ENCODE measurements at regions not wholly inside any gene's neighbourhood (a gene's known extent, or its start where the extent isn't known, plus 50 kb on each side); places are given as distances from the start of the nearest gene placed in this dataset.
A peak's percentile ranks its signal among the peaks of the same experiment; 100 is the strongest.

DNA sequence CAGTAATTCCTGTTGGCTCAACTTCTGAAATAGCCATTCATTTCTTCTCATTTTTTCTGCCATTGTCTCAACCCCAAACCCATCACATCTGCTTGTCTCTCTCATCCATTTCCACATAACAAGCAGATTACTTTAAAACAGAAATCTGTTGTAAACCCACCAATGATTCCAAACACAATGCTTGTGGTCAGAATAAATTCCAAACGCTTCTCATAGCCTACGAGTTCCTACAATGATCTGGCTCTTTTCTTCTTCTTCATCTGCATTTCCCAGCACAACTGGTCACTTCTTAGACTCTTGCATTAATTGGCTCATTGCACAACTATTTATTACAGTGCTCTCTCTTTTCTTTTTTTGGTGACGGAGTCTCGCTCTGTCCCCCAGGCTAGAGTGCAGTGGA is 364.1 kb downstream of the GATA3 start:
- DNase-seq (ENCODE audit: low read depth in 2 of 2) = no peak

DNA sequence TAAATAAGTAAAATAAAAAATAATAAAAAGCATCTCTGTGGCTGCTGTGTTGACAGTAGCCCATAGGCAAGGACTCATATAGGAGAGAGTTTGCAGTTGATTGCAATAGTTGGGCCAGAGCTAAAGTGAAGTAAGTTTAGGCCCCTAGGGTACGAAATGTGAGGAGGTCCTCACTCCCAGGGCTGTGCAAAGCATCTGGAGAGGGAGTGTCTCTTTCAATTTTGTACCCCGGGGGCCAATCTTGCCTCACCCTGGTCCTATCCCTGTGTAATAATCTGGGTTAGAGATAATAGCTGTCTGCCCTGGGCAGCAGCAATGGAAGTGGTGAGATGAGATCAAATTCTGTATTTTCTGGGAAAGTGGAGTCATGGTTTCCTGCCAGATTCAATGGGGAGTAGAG is 365.7 kb downstream of the GATA3 start:
- DNase-seq (ENCODE audit: low read depth in 2 of 2) = no peak

DNA sequence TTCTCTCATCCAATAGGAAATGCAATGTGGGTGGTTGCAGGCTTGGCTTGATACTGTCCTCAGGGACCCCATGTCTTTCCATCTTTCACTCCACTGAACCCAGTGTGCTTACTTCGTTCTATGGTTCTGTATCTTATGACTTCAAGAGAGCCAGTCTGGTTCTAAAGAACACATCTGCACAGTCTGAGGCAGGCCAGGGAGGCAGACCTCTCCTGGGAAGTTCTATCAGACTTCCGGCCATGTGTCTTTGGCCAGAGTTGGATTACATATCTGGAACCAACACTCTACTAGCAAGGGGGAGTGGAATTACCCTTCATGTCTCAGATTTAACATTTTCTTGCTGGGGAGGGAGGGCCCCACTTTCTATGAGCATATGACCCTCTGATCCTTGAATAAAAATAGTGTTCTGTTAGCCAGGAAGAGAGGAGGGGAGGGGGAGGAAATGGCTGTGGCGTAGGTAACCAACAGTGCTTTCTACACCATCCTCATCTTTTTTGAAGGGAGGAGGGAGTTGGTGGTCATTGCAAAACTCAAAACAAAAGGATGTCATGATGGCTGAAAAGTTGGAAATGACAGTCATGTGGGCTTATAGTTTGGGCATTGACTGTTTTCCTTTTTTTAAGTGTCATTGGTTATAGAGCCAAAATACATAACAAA is 370.2 kb downstream of the GATA3 start:
- DNase-seq (ENCODE audit: low read depth in 2 of 2) = no peak

DNA sequence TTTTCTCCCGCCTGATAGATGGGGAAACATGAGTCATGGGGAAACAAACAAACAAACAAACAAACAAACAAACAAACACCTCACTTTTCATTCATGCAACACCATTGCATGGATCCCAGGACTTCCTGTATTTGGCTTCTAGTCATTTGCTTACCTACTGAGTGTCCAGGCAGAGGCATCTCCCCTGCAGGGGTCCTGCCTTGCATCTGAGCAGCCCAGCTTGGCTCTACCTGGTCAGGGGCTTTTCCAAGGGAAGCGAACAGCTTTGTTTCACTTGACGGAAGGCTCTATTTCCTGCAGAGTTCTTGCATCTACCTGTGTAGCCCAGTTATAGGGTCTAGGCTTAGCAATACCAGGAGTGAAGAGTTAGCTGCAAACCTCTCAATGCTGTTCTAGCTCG is 374.2 kb downstream of the GATA3 start:
- DNase-seq (ENCODE audit: low read depth in 2 of 2) = no peak

DNA sequence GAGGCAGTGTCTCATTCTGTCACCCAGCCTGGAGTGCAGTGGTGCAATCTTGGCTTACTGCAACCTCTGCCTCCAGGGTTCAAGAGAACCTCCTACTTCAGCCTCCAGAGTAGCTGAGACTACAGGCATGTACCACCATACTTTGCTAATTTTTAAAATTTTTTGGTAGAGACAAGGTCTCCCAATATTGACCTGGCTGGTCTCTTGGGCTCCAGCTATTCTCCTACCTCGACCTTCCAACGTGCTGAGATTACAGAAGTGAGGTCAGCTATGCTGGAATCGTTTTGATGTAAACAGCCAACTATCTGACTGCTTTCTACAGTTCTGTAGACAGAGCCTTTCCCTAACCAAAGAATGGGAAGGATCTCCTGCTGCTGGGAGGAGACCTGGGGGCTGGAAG is 375.8 kb downstream of the GATA3 start:
- DNase-seq (ENCODE audit: low read depth in 2 of 2) = no peak

DNA sequence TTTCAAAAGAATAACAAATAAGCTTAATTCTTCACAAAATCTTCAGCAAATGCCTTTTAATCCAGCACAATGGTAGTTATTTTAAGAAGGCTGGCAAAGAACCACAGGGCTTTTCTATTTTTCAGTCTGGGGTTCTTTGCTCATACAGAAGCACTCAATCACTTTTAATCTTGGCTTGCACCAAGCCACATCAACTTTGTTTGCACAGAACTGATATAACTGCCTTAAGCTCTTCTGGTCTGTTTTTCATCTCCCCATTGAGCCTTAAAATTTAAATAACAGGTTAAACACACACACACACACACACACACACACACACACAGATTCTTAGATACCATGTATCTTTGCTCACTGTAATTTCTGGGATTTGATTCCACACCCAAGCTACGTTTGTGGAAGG is 377.0 kb downstream of the GATA3 start:
- DNase-seq (ENCODE audit: low read depth in 2 of 2) = no peak

DNA sequence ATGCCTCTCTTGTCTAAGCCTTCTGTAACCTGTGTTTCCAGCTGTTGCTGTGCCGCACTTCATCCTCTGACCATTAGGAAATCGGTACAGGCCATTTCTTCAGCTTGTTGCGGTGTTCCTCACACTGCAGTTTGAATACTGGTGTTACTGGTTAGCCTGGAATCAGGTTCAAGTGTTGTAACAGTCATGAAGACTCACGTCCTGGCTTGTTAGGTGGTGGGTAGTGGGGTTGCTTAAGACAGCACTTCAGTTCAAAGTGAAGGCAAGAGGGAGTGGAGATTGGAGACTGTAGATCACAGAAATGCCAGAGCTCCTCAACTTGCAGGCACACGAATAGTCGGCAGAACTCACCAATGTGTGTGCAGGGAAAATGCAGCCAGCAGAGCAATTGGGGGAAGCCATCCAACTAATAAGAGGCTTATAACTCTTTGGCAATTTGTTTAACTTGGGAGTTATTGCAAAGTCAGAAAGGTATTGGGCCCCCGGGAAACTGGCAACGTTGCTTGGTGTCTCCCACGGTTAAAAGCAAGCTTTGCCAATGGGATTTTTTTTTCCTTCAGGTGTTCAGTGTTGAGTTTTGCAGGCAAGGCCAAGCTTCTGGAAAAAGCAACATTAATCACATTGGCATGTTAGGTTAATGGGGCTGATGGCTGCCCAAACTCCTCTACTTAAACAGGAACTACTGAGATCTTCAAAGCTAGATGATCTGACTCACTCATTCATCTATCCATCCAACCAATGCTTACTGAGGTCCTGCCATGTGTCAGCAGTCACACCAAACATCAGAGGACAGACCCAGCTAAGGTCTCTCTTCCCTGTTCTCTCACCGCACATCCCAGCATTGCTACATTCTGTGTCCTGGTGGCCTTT is 380.9 kb downstream of the GATA3 start:
- DNase-seq (ENCODE audit: low read depth in 2 of 2) = no peak

DNA sequence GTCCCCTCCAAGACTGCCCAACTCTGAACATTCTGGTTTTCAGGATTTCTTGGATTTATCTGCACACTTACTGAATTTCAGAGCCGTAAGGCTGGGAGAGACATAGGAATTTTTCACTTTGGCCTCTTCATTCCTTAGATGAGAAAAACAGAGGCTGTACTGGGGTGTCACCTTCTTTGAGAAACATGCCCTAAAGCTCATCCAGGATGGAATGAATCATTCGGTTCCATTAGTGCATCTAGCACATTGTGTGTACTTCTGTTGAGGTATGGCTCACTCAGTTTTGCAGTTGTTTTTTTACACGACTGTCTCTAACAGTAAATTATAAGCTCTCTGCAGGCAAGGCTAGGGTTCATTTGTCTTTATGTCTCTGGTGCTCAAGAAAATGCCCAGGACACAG is 383.4 kb downstream of the GATA3 start:
- DNase-seq (ENCODE audit: low read depth in 2 of 2) = no peak

DNA sequence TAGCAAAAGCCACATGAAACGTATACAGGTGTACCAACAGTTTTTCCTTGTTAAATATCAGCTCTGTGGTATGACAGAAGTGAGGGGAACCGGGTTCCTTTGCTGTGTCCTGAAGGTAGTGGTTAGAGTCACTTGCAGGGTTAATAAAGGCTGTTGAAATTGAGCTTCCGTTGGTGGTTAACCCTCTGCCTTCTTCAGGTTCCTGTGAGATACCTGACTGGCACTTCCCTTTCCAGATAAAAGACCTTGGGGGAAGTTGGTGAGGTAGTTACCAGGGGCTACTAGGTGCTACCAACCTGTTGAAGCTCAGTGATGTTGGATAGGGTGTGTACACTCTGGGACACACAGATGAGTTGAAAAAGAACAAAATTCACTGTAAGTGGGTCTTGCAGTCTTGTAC is 384.1 kb downstream of the GATA3 start:
- no peak for DNase-seq (ENCODE audit: low read depth in 2 of 2)

DNA sequence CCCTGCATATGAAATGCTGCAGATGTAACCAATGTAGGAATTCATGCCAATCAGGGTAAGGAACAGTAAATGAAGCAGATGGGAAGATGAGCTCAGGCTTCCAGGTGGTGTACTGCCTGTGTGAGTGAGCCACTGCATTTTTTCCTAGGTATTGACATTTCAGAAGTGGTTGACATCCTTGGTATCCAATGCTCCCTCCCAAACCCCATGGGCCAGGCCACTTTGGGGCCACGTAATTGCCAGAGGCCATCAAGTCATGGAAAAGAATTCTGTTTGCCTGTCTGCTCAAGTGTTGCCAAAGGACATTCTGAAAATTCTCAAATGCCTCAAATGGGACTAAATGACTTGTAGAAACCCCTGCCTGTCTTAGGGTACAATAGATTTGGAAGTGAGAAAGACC is 384.6 kb downstream of the GATA3 start:
- no peak for DNase-seq (ENCODE audit: low read depth in 2 of 2)

DNA sequence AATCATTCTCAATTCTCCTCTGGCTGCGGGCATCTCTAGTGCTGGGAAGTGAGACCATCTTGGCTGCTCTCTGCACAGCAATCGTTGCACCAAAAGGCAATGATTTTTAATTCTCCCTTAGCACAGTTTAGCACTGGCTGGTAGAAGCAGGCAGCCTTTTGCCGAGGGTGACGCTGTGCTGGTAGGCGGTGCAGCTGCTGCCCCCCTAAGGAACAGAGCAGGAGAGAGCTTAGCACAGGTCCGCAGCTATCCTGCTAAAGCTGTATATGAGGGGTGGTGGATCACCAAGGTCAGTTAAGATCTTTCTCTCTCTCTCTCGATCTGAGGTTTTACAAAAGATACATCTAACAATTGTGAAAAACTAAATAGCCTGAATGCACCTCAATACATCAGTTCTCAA is 390.1 kb downstream of the GATA3 start:
- peak; percentile 7 to 22 for DNase-seq (ENCODE audit: low read depth in 2 of 2)

DNA sequence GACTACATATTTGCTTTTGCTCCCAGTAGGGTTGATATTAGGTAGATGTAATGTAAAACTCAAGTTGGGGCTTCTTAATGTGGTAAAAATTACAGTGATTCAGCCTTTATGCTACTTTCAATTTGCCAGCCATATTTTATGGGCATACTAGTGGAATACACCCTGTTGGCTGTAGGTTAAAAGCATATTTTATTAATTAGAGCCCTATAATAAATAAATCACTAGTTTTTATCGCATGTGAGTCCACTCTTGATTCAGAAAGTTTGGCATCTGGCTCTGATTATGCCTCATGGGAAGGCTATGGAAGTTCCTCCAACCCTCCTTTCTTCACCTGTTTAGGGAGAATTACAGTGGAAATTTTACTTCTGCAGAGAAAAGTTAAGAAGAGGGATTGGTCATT is 390.9 kb downstream of the GATA3 start:
- DNase-seq (ENCODE audit: low read depth in 2 of 2) = no peak

DNA sequence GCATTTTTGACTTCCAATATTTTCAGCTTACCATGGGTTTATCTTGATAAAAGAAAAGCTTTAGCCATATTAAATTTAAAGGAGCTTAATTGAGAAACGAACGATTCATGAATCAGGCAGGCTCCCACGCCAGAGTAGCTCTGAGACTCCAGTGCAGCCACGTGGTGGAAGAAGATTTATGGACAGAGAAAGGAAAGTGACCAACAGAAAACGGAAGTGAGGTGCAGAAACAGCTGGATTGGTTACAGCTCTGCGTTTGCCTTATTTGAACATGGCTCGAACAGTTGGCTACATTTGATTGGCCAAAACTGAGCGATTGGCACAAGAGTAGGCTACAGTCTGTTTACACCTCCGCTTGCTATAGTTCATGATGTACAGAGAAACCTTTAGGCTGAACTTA is 395.4 kb downstream of the GATA3 start:
- DNase-seq (ENCODE audit: low read depth in 2 of 2) = no peak

DNA sequence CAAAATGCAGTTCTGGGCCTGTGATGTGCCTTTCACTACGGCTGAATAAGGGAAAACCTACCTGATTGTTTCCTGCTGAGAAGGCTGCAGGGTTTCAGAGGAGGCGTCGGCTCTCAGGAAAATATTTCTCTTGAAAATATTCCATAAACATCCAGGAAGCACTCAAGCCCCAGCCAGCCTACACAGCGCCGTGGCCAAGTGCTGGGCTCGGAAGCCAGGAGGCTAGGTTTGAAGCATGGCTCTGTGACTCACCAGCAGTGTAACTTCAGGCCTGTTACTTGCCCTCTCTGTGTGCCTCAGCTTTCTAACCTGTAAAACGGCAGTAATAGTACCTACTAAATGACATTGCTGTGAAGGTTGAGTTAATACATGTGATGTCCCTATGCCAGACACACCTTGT is 399.1 kb downstream of the GATA3 start:
- DNase-seq (ENCODE audit: low read depth in 2 of 2) = no peak

DNA sequence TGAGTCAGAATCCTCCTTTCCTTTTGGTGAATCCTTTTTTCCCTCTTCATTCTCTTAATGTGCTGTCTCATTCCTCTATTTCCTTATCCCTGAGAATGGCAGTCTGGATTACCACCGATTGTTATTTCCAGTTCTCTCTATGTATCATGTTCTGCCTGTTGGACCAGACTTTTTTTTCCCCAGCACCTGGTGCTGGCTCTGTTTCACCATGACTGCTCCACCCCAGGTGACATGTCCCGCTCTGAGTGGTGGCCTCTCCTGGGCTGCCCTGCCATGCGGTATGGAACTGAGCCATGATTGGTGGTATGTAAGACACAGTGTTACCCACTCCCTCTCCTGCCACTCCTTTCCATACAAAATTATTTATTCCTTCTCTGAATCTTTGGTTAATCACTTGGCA is 399.9 kb downstream of the GATA3 start:
- DNase-seq (ENCODE audit: low read depth in 2 of 2) = no peak

DNA sequence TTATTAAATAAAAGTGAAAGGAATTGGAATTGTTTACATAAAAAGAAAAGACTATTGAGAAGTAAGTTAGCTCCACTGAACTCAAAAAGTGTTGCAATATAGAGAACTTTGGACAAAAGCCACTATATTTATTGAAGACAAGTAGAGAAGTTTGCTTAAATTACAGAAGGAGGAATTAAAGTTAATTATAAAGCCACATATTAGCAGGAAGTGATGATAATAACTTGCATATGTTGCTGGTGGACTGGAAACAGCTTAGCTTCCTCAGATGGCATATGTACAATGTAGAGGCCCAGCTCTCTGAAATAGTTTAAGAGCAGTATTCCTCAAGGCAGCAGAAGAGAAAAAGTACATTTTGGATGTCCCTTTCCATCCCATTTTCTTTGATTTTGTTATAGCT is 400.7 kb downstream of the GATA3 start:
- DNase-seq (ENCODE audit: low read depth in 2 of 2) = no peak

DNA sequence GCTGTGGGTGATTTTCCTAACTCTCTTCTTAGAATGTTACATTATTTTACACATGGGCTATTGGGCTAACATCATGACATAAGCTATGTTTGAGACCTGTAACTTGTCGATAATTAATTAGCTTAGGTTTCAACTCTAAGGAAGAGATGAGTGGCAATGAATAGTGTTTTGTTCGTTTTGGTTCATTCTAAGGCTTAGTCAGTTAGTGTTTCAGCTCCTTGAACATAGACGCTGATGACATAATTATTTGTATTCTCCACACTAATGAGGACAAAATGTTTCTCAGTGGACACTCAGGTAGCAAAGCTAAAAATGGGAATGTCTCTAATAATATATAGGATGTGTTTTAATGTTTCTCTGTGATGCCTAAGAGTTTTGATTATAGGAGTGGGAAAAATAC is 401.9 kb downstream of the GATA3 start:
- no peak for DNase-seq (ENCODE audit: low read depth in 2 of 2)

DNA sequence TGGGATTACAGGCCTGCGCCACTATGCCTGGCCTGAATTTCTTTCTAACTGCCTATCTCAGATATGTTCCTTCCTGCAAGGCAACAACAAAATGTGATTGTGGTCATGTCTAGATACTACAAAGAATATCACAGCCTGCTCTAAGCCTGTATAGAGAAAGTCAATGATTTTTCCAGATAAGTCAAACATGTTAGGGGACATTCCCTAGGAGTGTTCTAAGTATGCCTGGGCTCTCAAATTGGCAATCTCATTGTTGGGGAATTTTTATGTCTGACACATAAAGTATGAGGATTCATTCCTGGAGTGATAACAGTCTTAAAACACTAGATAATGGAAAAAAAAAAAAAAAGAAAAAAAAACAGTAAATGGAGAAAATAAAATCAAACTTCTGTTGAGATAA is 406.1 kb downstream of the GATA3 start:
- no peak for DNase-seq (ENCODE audit: low read depth in 2 of 2)

DNA sequence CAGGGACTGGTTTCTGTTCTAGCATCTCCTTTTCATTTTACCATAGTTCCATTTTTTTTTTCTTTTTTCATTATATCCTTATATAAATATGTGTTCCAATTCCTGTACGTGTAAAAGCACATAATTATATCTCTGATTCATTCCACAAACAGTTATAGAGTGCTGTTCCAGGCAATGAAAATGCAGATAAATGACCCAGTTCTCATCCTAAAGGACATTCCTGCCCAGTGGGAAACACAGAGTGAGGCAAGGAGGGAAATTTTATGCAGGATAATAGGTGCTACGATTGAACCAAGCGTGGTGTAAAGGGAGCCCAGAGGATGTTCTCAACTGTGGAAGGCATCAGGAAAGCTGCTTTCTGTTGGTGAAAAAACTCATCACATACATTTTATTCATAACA is 408.1 kb downstream of the GATA3 start:
- no peak for DNase-seq (ENCODE audit: low read depth in 2 of 2)

DNA sequence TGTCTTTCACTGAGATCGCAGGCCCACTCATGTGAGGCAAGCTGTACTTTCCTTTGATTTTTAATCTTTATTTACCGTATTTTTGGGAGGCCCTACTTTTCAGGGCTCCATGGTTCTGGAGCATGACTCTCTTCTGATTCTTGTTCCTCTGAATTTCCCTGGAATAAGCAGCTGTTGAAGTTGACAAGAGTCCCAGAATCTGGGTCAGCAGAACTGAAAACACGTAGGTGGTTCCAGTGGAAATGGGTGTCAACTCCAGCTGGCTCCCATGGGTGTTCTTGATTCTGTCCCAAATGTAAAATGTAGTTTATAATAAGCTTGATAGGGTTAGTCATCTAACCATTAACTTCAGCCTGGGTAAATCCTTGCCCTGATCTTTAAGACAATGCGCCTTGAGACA is 409.4 kb downstream of the GATA3 start:
- DNase-seq (ENCODE audit: low read depth in 2 of 2) = no peak

DNA sequence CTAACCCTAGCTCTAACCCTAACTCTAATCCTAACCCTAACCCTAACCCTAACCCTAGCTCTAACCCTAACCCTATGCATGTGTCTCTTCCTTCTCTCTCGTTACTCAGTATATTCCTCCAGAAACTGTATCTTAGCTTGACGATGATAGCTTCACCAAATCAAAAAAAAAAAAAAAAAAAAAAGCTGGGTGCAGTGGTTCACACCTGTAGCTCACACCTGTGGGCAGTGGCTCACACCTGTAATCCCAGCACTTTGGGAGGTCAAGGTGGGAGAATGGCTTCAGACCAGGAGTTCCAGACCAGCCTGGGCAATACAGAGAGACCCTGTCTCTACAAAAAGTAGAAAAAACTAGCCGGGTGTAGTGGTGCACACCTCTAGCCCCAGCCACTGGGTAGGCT is 414.0 kb downstream of the GATA3 start:
- no peak for DNase-seq (ENCODE audit: low read depth in 2 of 2)

DNA sequence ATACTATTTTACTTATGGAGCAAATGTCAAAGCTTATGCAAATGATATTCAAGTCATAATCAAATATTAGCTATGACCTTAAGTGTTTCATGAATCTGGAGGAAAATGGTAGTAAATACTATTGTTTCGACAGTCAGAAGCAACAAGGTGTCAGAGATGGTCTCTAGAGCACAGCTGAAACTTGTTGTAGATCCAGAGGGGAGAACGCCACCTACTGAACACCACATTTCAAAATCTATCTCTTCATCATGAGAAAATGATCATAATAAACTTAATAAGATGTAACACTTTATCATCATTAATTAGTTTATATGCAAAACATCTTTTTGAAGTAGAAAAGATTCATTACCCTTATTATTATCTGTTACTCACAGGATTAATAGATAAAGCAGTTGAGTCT is 418.7 kb downstream of the GATA3 start:
- DNase-seq (ENCODE audit: low read depth in 2 of 2) = no peak

DNA sequence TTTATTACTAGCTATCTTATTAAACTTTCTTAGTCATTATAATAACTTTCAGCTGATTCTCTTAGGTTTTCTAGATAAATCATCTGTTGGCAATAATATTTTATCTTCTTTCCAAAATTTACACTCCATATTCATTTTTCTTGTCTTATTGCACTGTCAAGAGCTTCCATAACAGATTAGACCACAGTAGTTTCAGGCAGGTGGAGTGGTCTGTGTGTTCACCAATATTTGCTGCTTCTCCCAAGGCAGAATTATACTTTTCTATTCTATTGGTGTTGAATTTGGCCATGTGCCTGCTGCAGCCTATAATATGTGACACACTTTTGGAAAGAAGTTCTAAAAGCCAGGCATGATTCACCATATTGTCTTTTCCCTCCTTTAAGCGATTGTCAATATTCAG is 422.8 kb downstream of the GATA3 start:
- DNase-seq (ENCODE audit: low read depth in 2 of 2) = no peak
